HL-60 (cell line): ENCODE measurements at regions not wholly inside any gene's neighbourhood (a gene's known extent, or its start where the extent isn't known, plus 50 kb on each side); places are given as distances from the start of the nearest gene placed in this dataset.

Source experiments
- CTCF ChIP-seq: IDR thresholded peaks from one replicate; pipeline ENCODE4 v1.5.1; 2011; ENCODE audit warnings: low read length, control low read depth, inconsistent platforms; ENCODE audit not compliant: insufficient read depth
- GABPA ChIP-seq: IDR thresholded peaks from 2 replicates; pipeline ENCODE4 v1.6.1; 2012; ENCODE audit warnings: low read depth
- POLR2AphosphoS5 ChIP-seq: IDR thresholded peaks from 2 replicates; pipeline ENCODE4 v1.6.1; 2012; ENCODE audit warnings: low read depth
- REST ChIP-seq: IDR thresholded peaks from 2 replicates; pipeline ENCODE4 v1.6.1; 2012; ENCODE audit warnings: low read depth; ENCODE audit not compliant: insufficient replicate concordance
- SPI1 ChIP-seq: IDR thresholded peaks from 2 replicates; pipeline ENCODE4 v1.6.1; 2012; ENCODE audit warnings: low read depth, mild to moderate bottlenecking, borderline replicate concordance

- TF ChIP-seq CTCF (no peak), POLR2AphosphoS5 (no peak), REST (no peak), SPI1 (no peak), GABPA (no peak)
Observed at GRCh38 chr15:36449084-36449661, 130.3 kb upstream of the CDIN1 start.
